Chondrocyte (in vitro differentiated cells): ENCODE measurements at regions not wholly inside any gene's neighbourhood (a gene's known extent, or its start where the extent isn't known, plus 50 kb on each side); places are given as distances from the start of the nearest gene placed in this dataset.

Experiments used
- DNase-seq: peaks from one replicate; pipeline ENCODE4 v3.0.0; 2021; ENCODE audit warnings: mixed read lengths, low spot score
- H3K27ac Mint-ChIP-seq: one replicate; pipeline ENCODE4 v1.8.0; 2021; ENCODE audit warnings: mild to moderate bottlenecking, moderate library complexity, mixed read lengths; ENCODE audit not compliant: unreplicated experiment
- H3K27me3 Mint-ChIP-seq: 2 replicates; pipeline ENCODE4 v1.8.0; 2021; ENCODE audit warnings: low read depth, mixed read lengths
- H3K36me3 Mint-ChIP-seq: 2 replicates; pipeline ENCODE4 v1.8.0; 2021; ENCODE audit warnings: low read depth, mixed read lengths
- H3K4me1 Mint-ChIP-seq: 2 replicates; pipeline ENCODE4 v1.8.0; 2021; ENCODE audit warnings: low read depth, mild to moderate bottlenecking, mixed read lengths
- H3K4me3 Mint-ChIP-seq: one replicate; pipeline ENCODE4 v1.8.0; 2021; ENCODE audit warnings: mild to moderate bottlenecking, moderate library complexity, mixed read lengths; ENCODE audit not compliant: unreplicated experiment
- H3K9me3 Mint-ChIP-seq: 2 replicates; pipeline ENCODE4 v1.8.0; 2021; ENCODE audit warnings: low read depth, mixed read lengths
- TF ChIP-seq, protein P1 (sequence below): fragments of 200-600 bp; sonication (generic); IDR thresholded peaks from 2 replicates; pipeline ENCODE4 v1.5.0; 2021; ENCODE audit warnings: antibody characterized with exemption, mild to moderate bottlenecking, moderate library complexity

DNA sequence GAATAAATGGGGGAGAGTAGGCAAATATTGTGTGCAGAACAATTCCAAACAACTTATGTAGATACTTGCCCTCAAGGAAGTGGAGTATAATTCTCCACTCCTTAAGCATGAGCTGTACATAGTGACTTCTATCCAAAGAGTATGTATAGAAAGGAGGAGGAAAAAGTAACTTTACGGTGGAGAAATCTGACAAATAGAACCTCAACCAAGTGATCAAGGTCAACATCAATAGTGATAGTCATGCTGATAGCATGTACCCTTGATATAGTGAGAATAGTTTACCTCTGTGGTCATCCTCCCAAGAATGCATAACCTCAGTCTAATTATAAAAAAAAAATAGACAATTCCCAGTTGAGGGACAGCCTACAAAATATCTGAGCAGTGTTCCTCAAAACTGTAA lies 89.1 kb upstream of the NANOS1 start:
- TF ChIP-seq, protein P1, sequence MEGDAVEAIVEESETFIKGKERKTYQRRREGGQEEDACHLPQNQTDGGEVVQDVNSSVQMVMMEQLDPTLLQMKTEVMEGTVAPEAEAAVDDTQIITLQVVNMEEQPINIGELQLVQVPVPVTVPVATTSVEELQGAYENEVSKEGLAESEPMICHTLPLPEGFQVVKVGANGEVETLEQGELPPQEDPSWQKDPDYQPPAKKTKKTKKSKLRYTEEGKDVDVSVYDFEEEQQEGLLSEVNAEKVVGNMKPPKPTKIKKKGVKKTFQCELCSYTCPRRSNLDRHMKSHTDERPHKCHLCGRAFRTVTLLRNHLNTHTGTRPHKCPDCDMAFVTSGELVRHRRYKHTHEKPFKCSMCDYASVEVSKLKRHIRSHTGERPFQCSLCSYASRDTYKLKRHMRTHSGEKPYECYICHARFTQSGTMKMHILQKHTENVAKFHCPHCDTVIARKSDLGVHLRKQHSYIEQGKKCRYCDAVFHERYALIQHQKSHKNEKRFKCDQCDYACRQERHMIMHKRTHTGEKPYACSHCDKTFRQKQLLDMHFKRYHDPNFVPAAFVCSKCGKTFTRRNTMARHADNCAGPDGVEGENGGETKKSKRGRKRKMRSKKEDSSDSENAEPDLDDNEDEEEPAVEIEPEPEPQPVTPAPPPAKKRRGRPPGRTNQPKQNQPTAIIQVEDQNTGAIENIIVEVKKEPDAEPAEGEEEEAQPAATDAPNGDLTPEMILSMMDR, result no peak
- H3K9me3 Mint-ChIP-seq, result peaks cover 9% of the 10 kb centered on the region
- DNase-seq, result no peak

DNA sequence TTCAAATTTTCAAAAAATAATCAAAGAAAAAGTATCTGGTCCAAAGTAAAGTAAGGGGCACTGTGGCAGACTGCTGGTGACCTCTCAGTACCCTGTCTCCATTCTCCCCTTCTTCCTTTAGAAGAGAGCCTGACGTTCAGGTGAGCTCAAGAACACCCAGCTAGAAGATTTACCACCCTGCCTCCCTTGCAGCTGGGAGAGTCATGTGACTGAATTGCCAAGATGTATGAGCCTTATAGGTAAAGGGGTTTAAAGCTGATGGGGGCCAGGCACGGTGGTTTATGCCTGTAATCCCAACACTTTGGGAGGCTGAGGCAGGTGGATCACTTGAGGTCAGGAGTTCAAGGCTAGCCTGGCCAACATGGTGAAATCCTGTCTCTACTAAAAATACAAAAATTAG lies 86.3 kb upstream of the NANOS1 start:
- Mint-ChIP-seq H3K27me3 (no peaks in the 10 kb centered on the region), H3K4me3 (no peak overlapping the region), H3K9me3 (peaks cover 9% of the 10 kb centered on the region), H3K36me3 (no peaks in the 10 kb centered on the region), H3K4me1 (no peaks in the 10 kb centered on the region), H3K27ac (no peak overlapping the region)
- TF ChIP-seq, protein P1, result no peak
- DNase-seq, result no peak

More for the DNA sequence above, 89.1 kb upstream of the NANOS1 start:
- Mint-ChIP-seq H3K36me3 (no peaks in the 10 kb centered on the region), H3K27me3 (peaks cover 2% of the 10 kb centered on the region), H3K4me1 (no peaks in the 10 kb centered on the region), H3K27ac (no peak overlapping the region), H3K4me3 (no peak overlapping the region)

DNA sequence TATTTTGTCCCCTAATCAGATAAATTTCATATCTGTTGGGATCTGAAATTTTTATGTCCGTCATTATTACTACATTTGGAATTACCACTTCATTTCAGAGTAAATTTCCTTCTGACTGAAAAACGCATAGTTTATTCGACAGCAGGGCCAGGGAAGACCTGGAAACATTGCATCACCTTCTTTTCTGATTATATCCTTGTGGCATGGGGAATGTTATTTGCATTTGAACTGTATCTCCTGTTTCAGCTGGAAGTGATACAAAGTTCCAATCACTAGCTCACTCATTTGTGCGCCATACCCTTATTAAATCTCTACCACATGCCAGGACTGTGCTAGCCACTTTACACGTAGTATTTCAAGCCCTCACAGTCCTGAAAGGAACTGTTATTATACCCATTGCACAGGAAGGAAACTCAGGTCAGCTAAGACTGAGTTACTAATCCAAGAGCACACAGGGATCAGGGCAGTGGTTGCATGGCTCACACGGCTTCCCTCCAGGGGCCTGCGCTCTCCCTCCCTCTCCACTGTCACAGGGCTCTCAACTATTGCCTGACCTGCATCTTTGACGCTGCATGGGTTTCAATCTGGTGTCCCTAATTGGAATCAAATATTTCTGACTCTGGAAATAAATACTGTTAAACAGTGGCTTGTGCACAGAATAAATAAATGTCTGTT lies 84.4 kb upstream of the NANOS1 start:
- peaks cover 9% of the 10 kb centered on the region for H3K9me3 Mint-ChIP-seq
- H3K4me1 Mint-ChIP-seq, result no peaks in the 10 kb centered on the region
- no peaks in the 10 kb centered on the region for H3K27me3 Mint-ChIP-seq
- no peaks in the 10 kb centered on the region for H3K36me3 Mint-ChIP-seq
- no peak overlapping the region for H3K4me3 Mint-ChIP-seq
- no peak for DNase-seq
- TF ChIP-seq, protein P1, result no peak
- no peak overlapping the region for H3K27ac Mint-ChIP-seq

DNA sequence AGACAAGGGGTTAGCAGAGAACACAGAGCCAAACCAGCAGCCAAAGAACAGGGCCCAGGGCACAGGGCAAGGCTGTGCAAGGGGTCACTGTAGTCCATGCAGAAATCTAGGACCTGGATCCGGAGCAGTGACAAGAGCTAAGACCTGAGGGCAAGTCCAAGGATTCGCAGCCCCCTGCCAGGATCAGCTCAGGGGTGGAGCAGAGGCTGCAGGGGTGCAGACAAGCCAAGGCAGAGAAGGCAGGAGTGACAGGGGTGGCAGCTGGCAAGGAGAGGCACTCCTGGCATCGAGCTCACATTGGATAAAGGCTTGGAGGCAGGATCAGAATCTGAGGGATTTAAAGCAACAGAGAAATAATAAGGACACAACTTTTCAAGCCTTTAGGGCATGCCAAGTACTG lies 80.7 kb upstream of the NANOS1 start:
- Mint-ChIP-seq H3K27ac (no peak overlapping the region), H3K9me3 (no peaks in the 10 kb centered on the region), H3K4me1 (no peaks in the 10 kb centered on the region), H3K4me3 (no peak overlapping the region), H3K36me3 (no peaks in the 10 kb centered on the region), H3K27me3 (no peaks in the 10 kb centered on the region)
- DNase-seq, result no peak
- TF ChIP-seq, protein P1, result no peak

DNA sequence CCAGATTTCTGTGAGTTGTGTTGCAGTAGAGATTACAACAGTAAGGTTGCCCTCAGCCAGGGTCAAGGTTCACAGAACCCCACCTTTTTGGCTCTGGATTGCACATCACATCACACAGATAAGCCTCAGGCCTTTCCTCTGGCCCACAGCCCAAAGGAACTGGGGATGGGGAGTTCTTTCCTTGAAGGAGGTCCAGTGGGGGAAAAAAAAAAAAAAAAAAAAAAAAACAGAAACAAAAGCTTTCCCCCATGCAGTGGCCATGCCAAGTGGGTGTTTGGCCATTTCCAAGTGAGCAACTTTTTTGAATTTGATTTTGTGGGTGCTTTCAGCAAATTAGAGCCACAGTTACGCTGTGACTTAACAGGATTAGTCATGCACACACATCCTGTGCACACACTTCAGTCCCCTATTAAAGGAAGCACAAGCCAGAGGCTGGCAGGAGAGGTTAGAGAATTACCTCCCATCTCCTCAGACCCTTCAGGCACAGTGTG lies 79.3 kb upstream of the NANOS1 start:
- no peaks in the 10 kb centered on the region for H3K9me3 Mint-ChIP-seq
- no peaks in the 10 kb centered on the region for H3K36me3 Mint-ChIP-seq
- H3K4me1 Mint-ChIP-seq, result no peaks in the 10 kb centered on the region
- H3K27ac Mint-ChIP-seq, result no peak overlapping the region
- TF ChIP-seq, protein P1, result no peak
- H3K4me3 Mint-ChIP-seq, result no peak overlapping the region
- no peak for DNase-seq
- peaks cover 4% of the 10 kb centered on the region for H3K27me3 Mint-ChIP-seq
